Effector memory CD4-positive, alpha-beta T cell (primary cell): ENCODE measurements at regions not wholly inside any gene's neighbourhood (a gene's known extent, or its start where the extent isn't known, plus 50 kb on each side); places are given as distances from the start of the nearest gene placed in this dataset.
"Not testable (repeated sequence)": the region's sequence is repeated elsewhere in the genome, so short reads cannot be mapped to it uniquely, and the experiment has no call there.

Experiments
- DNase-seq, 3 donors: peaks; one replicate each; pipeline ENCODE4 v3.0.0-alpha.2; 2020
- H3K27ac ChIP-seq: 2 replicates; pipeline ENCODE4 v1.7.0; 2013; ENCODE audit warnings: mild to moderate bottlenecking, low read length, moderate library complexity; ENCODE audit not compliant: insufficient read depth, poor library complexity, severe bottlenecking
- H3K27me3 ChIP-seq: replicated peaks from 2 replicates; pipeline ENCODE4 v1.7.0; 2013; ENCODE audit warnings: mild to moderate bottlenecking, low read length; ENCODE audit not compliant: insufficient read depth, control insufficient read depth, poor library complexity, severe bottlenecking
- H3K36me3 ChIP-seq: 2 replicates; pipeline ENCODE4 v1.7.0; 2013; ENCODE audit warnings: mild to moderate bottlenecking, low read length, moderate library complexity; ENCODE audit not compliant: control insufficient read depth, insufficient read depth
- H3K4me1 ChIP-seq: 2 replicates; pipeline ENCODE4 v1.7.0; 2013; ENCODE audit warnings: low read length, mild to moderate bottlenecking; ENCODE audit not compliant: control insufficient read depth, insufficient read depth, poor library complexity, severe bottlenecking
- H3K4me3 ChIP-seq: 2 replicates; pipeline ENCODE4 v1.7.0; 2013; ENCODE audit warnings: low read length, low read depth, mild to moderate bottlenecking; ENCODE audit not compliant: insufficient read depth, poor library complexity, severe bottlenecking
- H3K9me3 ChIP-seq: 2 replicates; pipeline ENCODE4 v1.7.0; 2013; ENCODE audit warnings: mild to moderate bottlenecking, low read length, moderate library complexity; ENCODE audit not compliant: control insufficient read depth

- H3K27me3 ChIP-seq, result no peaks in the 10 kb centered on the region
- no peak overlapping the region for H3K4me3 ChIP-seq
- no peak for DNase-seq
- H3K36me3 ChIP-seq, result no peaks in the 10 kb centered on the region
- H3K9me3 ChIP-seq, result no peaks in the 10 kb centered on the region
- no peak overlapping the region for H3K27ac ChIP-seq
- no peaks in the 10 kb centered on the region for H3K4me1 ChIP-seq
Measured at GRCh38 chr9:97109194-97109811, 70.4 kb upstream of the CTSV start.

- not testable (repeated sequence) for H3K36me3 ChIP-seq, H3K27me3 ChIP-seq, H3K4me3 ChIP-seq, H3K27ac ChIP-seq, H3K4me1 ChIP-seq, DNase-seq, H3K9me3 ChIP-seq
Measured at GRCh38 chr9:97105220-97105619, 66.3 kb upstream of the CTSV start.

GRCh38 chr9:97103613-97104383 lies 64.9 kb upstream of the CTSV start:
- H3K4me3 ChIP-seq, H3K4me1 ChIP-seq, H3K27ac ChIP-seq, DNase-seq, H3K9me3 ChIP-seq, H3K27me3 ChIP-seq, H3K36me3 ChIP-seq: not testable (repeated sequence)

DNA sequence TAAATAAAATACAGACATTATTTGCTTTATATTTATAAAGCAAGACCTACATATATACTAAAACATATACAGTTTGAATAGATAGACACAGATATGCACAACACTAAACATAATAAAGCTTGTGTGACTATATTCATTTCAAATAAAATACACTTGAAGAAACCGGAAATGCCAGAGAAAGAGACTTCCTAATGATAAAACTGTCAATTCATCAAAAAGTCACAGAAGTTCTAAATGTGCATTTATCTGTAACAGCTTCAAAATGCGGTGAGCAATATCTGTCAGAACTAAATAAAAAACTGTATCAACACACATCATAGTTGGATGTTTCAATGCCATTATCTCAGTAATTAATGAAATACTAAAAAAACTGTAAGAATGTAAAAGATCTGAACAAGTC lies 60.6 kb upstream of the CTSV start:
- H3K4me1 ChIP-seq, H3K27ac ChIP-seq, H3K36me3 ChIP-seq, H3K27me3 ChIP-seq, DNase-seq, H3K4me3 ChIP-seq, H3K9me3 ChIP-seq: not testable (repeated sequence)

- Histone ChIP-seq H3K27ac (no peak overlapping the region), H3K36me3 (no peaks in the 10 kb centered on the region), H3K4me1 (no peaks in the 10 kb centered on the region), H3K4me3 (no peak overlapping the region), H3K27me3 (no peaks in the 10 kb centered on the region), H3K9me3 (no peaks in the 10 kb centered on the region)
- DNase-seq, result no peak
Measured at GRCh38 chr9:97096793-97097192, 57.9 kb upstream of the CTSV start.

DNA sequence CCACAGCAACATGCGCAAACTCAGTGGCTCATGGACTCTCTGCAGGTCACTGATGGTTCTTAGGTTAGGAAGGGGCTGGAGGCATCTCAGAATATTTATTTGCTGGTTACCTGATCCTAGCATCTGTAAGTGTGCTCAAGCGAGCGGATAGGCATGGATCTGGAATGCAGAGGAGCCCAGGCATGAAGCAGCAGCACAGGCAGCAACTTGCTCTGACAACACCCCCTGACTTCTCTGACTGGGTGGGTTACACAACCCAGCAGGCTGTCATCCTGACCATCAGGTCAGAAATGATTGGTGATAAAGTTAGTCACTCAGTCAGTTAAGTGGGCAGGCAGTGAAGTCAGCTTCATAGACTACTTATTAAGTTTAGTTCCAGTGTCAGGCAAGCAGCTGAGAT lies 50.4 kb upstream of the CTSV start:
- H3K36me3 ChIP-seq, H3K27me3 ChIP-seq, H3K4me1 ChIP-seq, H3K4me3 ChIP-seq, DNase-seq, H3K27ac ChIP-seq, H3K9me3 ChIP-seq: not testable (repeated sequence)
